Smooth muscle cell (in vitro differentiated cells): ENCODE measurements at regions not wholly inside any gene's neighbourhood (a gene's known extent, or its start where the extent isn't known, plus 50 kb on each side); places are given as distances from the start of the nearest gene placed in this dataset.

Experiments used
- DNase-seq: peaks from one replicate; lab custom pipeline; 2025; ENCODE audit not compliant: unreplicated experiment; lab: John Stamatoyannopoulos, UW
- H2AFZ ChIP-seq: fragments of 200-600 bp; sonication (generic); 2 replicates; pipeline ENCODE4 v1.6.0; 2016; ENCODE audit warnings: antibody characterized with exemption, low read depth, mild to moderate bottlenecking
- H3F3A ChIP-seq: fragments of 200-600 bp; sonication (generic); 2 replicates; pipeline ENCODE4 v1.6.0; 2017; ENCODE audit warnings: antibody characterized with exemption, low read depth
- H3K27ac ChIP-seq: fragments of 200-600 bp; sonication (generic); 2 replicates; pipeline ENCODE4 v1.5.1; 2016; ENCODE audit warnings: low read depth, mild to moderate bottlenecking
- H3K27me3 ChIP-seq: fragments of 200-600 bp; sonication (generic); 2 replicates; pipeline ENCODE4 v1.6.1; 2016; ENCODE audit warnings: low read depth, mild to moderate bottlenecking
- H3K36me3 ChIP-seq: fragments of 200-600 bp; sonication (generic); 2 replicates; pipeline ENCODE4 v1.5.1; 2016; ENCODE audit warnings: low read depth
- H3K4me1 ChIP-seq: fragments of 200-600 bp; sonication (generic); 2 replicates; pipeline ENCODE4 v1.5.1; 2016; ENCODE audit warnings: low read depth
- H3K4me2 ChIP-seq: fragments of 200-600 bp; sonication (generic); 2 replicates; pipeline ENCODE4 v1.6.0; 2016; ENCODE audit warnings: mild to moderate bottlenecking
- H3K4me3 ChIP-seq: fragments of 200-600 bp; sonication (generic); 2 replicates; pipeline ENCODE4 v1.5.1; 2016; ENCODE audit warnings: mild to moderate bottlenecking
- H3K79me2 ChIP-seq: fragments of 200-600 bp; sonication (generic); 2 replicates; pipeline ENCODE4 v1.6.0; 2016; ENCODE audit warnings: low read depth, mild to moderate bottlenecking
- H3K9ac ChIP-seq: fragments of 200-600 bp; sonication (generic); 2 replicates; pipeline ENCODE4 v1.6.0; 2016; ENCODE audit warnings: low read depth
- H3K9me3 ChIP-seq: fragments of 200-600 bp; sonication (generic); replicated peaks from 2 replicates; pipeline ENCODE4 v1.5.1; 2016; ENCODE audit warnings: low read depth
- H4K20me1 ChIP-seq: fragments of 200-600 bp; sonication (generic); 2 replicates; pipeline ENCODE4 v1.6.0; 2016; ENCODE audit warnings: low read depth
- WGBS: methylation state at CpG from one replicate; pipeline ENCODE4 v1.1.7; 2016; ENCODE audit warnings: low lambda C conversion rate; 5-methylcytosine and 5-hydroxymethylcytosine counted together
- TF ChIP-seq, protein P1 (sequence below): fragments of 200-600 bp; sonication (generic); IDR thresholded peaks from 2 replicates; pipeline ENCODE4 v1.5.1; 2017; ENCODE audit warnings: borderline replicate concordance, mild to moderate bottlenecking, antibody characterized with exemption; ENCODE audit not compliant: insufficient read depth, poor library complexity, severe bottlenecking

DNA sequence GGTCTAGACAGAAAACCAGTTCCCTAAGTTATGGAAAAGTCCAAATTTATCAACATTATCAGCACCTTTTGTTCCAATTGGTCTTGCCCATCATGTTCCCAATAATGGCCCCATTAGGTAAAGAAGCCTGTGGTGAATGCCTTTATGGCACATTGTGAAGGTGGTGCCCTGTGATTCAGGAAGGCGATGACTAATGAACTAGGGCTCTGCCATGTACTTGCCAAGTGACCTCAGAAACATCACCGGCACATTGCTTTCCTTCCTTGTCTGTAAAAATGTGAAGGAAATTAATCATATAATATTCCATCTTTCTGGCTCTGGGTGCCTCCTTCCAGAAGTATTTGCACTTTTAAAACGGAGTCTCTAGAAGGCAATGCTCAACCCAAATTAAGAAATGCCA, 132.3 kb downstream of the UNC5CL start:
- H4K20me1 ChIP-seq = no peaks in the 10 kb centered on the region
- no peaks in the 10 kb centered on the region for H3K4me1 ChIP-seq
- H3K27me3 ChIP-seq = no peaks in the 10 kb centered on the region
- no peaks in the 10 kb centered on the region for H3F3A ChIP-seq
- no peak overlapping the region for H3K4me3 ChIP-seq
- TF ChIP-seq, protein P1, sequence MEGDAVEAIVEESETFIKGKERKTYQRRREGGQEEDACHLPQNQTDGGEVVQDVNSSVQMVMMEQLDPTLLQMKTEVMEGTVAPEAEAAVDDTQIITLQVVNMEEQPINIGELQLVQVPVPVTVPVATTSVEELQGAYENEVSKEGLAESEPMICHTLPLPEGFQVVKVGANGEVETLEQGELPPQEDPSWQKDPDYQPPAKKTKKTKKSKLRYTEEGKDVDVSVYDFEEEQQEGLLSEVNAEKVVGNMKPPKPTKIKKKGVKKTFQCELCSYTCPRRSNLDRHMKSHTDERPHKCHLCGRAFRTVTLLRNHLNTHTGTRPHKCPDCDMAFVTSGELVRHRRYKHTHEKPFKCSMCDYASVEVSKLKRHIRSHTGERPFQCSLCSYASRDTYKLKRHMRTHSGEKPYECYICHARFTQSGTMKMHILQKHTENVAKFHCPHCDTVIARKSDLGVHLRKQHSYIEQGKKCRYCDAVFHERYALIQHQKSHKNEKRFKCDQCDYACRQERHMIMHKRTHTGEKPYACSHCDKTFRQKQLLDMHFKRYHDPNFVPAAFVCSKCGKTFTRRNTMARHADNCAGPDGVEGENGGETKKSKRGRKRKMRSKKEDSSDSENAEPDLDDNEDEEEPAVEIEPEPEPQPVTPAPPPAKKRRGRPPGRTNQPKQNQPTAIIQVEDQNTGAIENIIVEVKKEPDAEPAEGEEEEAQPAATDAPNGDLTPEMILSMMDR = no peak
- H3K79me2 ChIP-seq = no peaks in the 10 kb centered on the region
- no peak overlapping the region for H3K4me2 ChIP-seq
- no peak for DNase-seq
- no peaks in the 10 kb centered on the region for H3K36me3 ChIP-seq
- no peak overlapping the region for H2AFZ ChIP-seq
- no peak overlapping the region for H3K27ac ChIP-seq
- WGBS = 90% methylated on average over 3 of the region's 3 CpGs
- H3K9ac ChIP-seq = no peak overlapping the region
- no peaks in the 10 kb centered on the region for H3K9me3 ChIP-seq

DNA sequence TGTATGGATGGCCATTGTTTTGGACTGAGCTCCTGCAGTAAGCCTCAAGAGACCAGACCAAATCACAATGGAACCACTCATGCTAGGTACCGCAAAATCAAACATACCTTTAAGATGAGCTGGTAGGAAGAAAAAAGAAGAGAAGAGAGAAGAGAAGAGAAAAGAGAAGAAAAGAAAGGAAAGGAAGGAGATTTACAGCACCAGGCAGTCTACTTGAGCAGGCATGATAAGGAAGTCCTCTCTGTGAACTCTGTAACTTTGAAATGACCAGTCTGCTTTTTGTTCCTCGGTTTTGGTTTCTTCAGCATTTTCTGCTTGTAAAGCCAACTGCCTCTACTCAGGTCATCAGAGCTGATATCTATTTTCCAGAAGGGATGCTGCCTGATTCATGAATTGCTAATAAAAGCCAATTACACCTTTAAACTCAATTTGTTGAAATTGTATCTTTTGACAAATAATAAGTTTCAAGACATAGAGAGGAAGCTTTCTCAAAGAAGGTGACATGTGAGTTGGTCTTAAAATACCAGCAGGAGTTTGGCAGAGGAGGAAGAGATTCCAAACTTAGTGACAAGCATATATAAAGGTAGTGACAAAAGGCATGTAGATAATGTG, 134.3 kb downstream of the UNC5CL start:
- no peaks in the 10 kb centered on the region for H4K20me1 ChIP-seq
- DNase-seq = no peak
- no peaks in the 10 kb centered on the region for H3K27me3 ChIP-seq
- no peak overlapping the region for H3K9ac ChIP-seq
- H3K9me3 ChIP-seq = no peaks in the 10 kb centered on the region
- no peak overlapping the region for H3K4me2 ChIP-seq
- no peaks in the 10 kb centered on the region for H3K4me1 ChIP-seq
- no peaks in the 10 kb centered on the region for H3K79me2 ChIP-seq
- H3K36me3 ChIP-seq = no peaks in the 10 kb centered on the region
- no peak overlapping the region for H3K27ac ChIP-seq
- H3F3A ChIP-seq = no peaks in the 10 kb centered on the region
- 84% methylated on average over 2 of the region's 2 CpGs for WGBS
- TF ChIP-seq, protein P1 = no peak
- no peak overlapping the region for H2AFZ ChIP-seq
- H3K4me3 ChIP-seq = no peak overlapping the region

DNA sequence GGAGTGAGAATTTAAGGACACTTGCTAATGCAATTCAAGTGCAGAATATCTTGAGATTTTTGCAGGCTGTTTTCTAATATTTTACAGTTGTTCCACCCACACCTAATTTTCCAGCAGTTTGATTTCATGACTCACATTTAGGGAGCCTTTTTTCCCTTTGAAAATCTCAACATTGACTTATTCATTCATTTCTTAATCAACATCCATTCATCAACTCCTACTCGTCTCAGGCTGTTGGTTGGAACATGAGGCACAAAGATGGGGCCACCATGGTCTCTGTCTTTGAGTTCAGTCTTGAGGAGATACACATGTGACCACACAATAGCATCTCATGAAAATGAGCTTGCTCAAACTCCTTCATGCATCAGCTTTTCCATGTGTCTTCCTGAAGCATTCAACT, 135.6 kb downstream of the UNC5CL start:
- no peaks in the 10 kb centered on the region for H3K27me3 ChIP-seq
- no peak overlapping the region for H3K9ac ChIP-seq
- DNase-seq = no peak
- H4K20me1 ChIP-seq = no peaks in the 10 kb centered on the region
- 50% methylated on average over 1 of the region's 1 CpG for WGBS
- no peaks in the 10 kb centered on the region for H3K36me3 ChIP-seq
- H3K79me2 ChIP-seq = no peaks in the 10 kb centered on the region
- H3K4me3 ChIP-seq = no peak overlapping the region
- no peak overlapping the region for H2AFZ ChIP-seq
- H3K9me3 ChIP-seq = no peaks in the 10 kb centered on the region
- TF ChIP-seq, protein P1 = no peak
- H3K4me1 ChIP-seq = no peaks in the 10 kb centered on the region
- H3K27ac ChIP-seq = no peak overlapping the region
- H3F3A ChIP-seq = no peaks in the 10 kb centered on the region
- no peak overlapping the region for H3K4me2 ChIP-seq
